Heart right ventricle (tissue), 16 donors: ENCODE measurements at regions not wholly inside any gene's neighbourhood (a gene's known extent, or its start where the extent isn't known, plus 50 kb on each side); places are given as distances from the start of the nearest gene placed in this dataset.

Source experiments
- ATAC-seq, 8 donors: fragments of 200-7000 bp; cut with Tn5 transposase; one replicate each; pipeline ENCODE4 v1.9.1; 2020; ENCODE audit warnings: mild to moderate bottlenecking in 8 of 8, moderate library complexity in 8 of 8, moderate number of reproducible peaks in 1 of 8
- DNase-seq, 2 donors: peaks; one replicate each; pipeline ENCODE4 v3.0.0-alpha.2; 2020
- H3K27ac ChIP-seq, 10 donors: fragments of 200-600 bp; sonication (generic) in 2 of 10; one replicate each; pipeline versions ENCODE4 v1.5.0 to v1.8.0; 2020 to 2022; ENCODE audit warnings: mild to moderate bottlenecking in 3 of 10
- H3K27me3 ChIP-seq, 7 donors: fragments of 200-600 bp; one replicate each; pipeline ENCODE4 v1.8.0; 2021 to 2022; ENCODE audit warnings: mild to moderate bottlenecking in 2 of 7
- H3K36me3 ChIP-seq, 9 donors: fragments of 200-600 bp; sonication (generic) in 1 of 9; one replicate each; pipeline versions ENCODE4 v1.5.0 to v1.8.0; 2020 to 2022; ENCODE audit warnings: mild to moderate bottlenecking in 2 of 9
- H3K4me1 ChIP-seq, 9 donors: fragments of 200-600 bp; sonication (generic) in 1 of 9; one replicate each; pipeline versions ENCODE4 v1.5.0 to v1.8.0; 2020 to 2022; ENCODE audit warnings: mild to moderate bottlenecking in 4 of 9
- H3K4me3 ChIP-seq, 10 donors: fragments of 200-600 bp; sonication (generic) in 2 of 10; one replicate each; pipeline versions ENCODE4 v1.5.0 to v1.8.0; 2020 to 2022; ENCODE audit warnings: mild to moderate bottlenecking in 7 of 10, moderate library complexity in 2 of 10
- H3K9me3 ChIP-seq, 11 donors: fragments of 200-600 bp in 10 of 11; sonication (generic) in 2 of 11; one replicate each; pipeline versions ENCODE4 v1.5.0 to v1.8.0; 2013 to 2022; ENCODE audit warnings: mild to moderate bottlenecking in 2 of 11, control low read depth in 1 of 11, moderate library complexity in 1 of 11
- WGBS, 2 donors: extraction: QIAGEN DNeasy Blood & Tissue Kit; methylation state at CpG; one replicate each; pipeline ENCODE4 v1.1.7; 2013; ENCODE audit warnings: inconsistent platforms in 1 of 2; 5-methylcytosine and 5-hydroxymethylcytosine counted together
- intact Hi-C, 10 donors: fragments of 100-400 bp; cut with DNase I; formaldehyde crosslinking; loops; one replicate each; pipeline versions ENCODE4 v1.11.1 to v1.14.2; 2022
- TF ChIP-seq, protein P1 (sequence below), 9 donors: fragments of 200-600 bp; sonication (generic) in 2 of 9; IDR thresholded peaks; one replicate each; pipeline versions ENCODE4 v1.5.0 to v1.8.0; 2021 to 2022; ENCODE audit warnings: antibody characterized with exemption in 9 of 9, mild to moderate bottlenecking in 5 of 9, moderate library complexity in 1 of 9
- donor health status: Arrhythmogenic right ventricular cardiomyopathy.
- donor health status: ischemic (EF 13 %, LVEDD 7.1; RV severe dilation, severe dysfunction).
- donor health status: healthy with polysubstance abuse.
- donor health status: DM: no; HTN: yes; CAD: no.
- donor health status: DM: no; HTN: no; CAD: no.
- donor health status: ischemic (EF 25% LVEDD 6.9; RV normal size, moderate dysfunction).
- donor health status: ischemic (EF 25% LVEDD 5.7; RV mildly dilated, moderate dysfunction).
- donor health status: healthy.
- donor health status: DM: yes; HTN: yes; CAD: no.
- donor health status: Ischemic cardiomyopathy.
- donor health status: ischemic (EF 35%, LVEDD 5.7; RV mildly dilated, moderate dysfunction).
- donor health status: nonischemic (EF 11% LVEDD 7.7; RV severe dilation, severe dysfunction).
- donor health status: DM: yes; HTN: yes; CAD: no.
- donor health status: PGD.
- donor health status: ischemic (EF 29% LVEDD 5.4; RV normal size, mild dysfunction).
- donor health status: nonischemic (EF 23%, LVEDD 6.1; RV moderate dilation, normal function).

DNA sequence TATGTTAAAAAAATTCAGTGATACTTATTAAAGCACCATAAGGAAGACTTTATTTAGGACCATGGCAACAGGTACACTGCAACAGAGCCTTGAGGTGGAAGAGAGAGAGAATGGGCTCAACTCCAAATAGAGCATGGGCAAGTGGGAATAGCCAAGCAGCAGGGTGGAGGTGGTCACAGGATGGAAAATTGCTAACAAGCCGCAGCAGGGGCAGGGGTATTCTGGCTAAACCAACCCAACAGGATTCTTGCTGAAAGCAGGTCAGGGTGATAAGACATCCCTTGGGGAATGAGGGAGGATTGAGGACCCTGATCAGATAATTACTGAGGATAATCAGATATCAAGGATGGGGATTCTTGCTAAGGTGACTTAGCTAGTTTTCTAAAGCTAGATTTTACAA is 177.5 kb downstream of the ZIC3 start:
- H3K36me3 ChIP-seq: no peaks in the 10 kb centered on the region
- no peak for ATAC-seq
- H3K27ac ChIP-seq: no peak overlapping the region
- intact Hi-C loops: no loop called here
- H3K9me3 ChIP-seq: peaks cover 0 to 6% (median 0%) of the 10 kb centered on the region in 11 donors
- TF ChIP-seq, protein P1, sequence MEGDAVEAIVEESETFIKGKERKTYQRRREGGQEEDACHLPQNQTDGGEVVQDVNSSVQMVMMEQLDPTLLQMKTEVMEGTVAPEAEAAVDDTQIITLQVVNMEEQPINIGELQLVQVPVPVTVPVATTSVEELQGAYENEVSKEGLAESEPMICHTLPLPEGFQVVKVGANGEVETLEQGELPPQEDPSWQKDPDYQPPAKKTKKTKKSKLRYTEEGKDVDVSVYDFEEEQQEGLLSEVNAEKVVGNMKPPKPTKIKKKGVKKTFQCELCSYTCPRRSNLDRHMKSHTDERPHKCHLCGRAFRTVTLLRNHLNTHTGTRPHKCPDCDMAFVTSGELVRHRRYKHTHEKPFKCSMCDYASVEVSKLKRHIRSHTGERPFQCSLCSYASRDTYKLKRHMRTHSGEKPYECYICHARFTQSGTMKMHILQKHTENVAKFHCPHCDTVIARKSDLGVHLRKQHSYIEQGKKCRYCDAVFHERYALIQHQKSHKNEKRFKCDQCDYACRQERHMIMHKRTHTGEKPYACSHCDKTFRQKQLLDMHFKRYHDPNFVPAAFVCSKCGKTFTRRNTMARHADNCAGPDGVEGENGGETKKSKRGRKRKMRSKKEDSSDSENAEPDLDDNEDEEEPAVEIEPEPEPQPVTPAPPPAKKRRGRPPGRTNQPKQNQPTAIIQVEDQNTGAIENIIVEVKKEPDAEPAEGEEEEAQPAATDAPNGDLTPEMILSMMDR (IDR thresholded peaks at IDR 0.05): no peak
- H3K4me1 ChIP-seq: no peaks in the 10 kb centered on the region
- no peak overlapping the region for H3K4me3 ChIP-seq
- H3K27me3 ChIP-seq: peaks cover 0 to 11% (median 0%) of the 10 kb centered on the region in 7 donors
- 38 to 44% methylated on average over 1 of the region's 1 CpG for WGBS, 2 donors
- no peak for DNase-seq

DNA sequence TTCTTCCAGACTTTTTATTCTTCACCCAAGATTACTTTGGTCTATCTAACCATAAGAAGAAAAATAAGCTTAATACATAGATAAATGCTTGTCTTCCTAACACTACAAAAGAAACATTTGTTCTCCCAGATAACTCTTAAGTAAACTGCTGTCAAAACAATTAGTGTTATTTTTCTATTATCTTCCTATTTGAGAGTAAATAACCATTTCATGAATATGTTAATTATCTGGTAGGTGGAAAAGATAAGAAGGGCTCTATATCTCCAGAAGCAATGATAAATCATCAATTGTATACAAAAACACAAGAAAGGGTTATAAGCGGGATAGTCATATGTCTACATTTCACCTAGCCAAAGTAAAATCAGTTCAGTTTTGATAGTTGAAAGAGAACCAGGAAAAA is 180.4 kb downstream of the ZIC3 start:
- no peak overlapping the region for H3K4me3 ChIP-seq
- H3K27me3 ChIP-seq: peaks cover 0 to 17% (median 0%) of the 10 kb centered on the region in 7 donors
- DNase-seq: no peak
- no peaks in the 10 kb centered on the region for H3K9me3 ChIP-seq
- intact Hi-C loops: no loop called here
- H3K4me1 ChIP-seq: no peaks in the 10 kb centered on the region
- no peaks in the 10 kb centered on the region for H3K36me3 ChIP-seq
- WGBS, 2 donors: 79 to 89% methylated on average over 1 of the region's 1 CpG
- ATAC-seq: no peak
- no peak overlapping the region for H3K27ac ChIP-seq
- TF ChIP-seq, protein P1 (IDR thresholded peaks at IDR 0.05): no peak

DNA sequence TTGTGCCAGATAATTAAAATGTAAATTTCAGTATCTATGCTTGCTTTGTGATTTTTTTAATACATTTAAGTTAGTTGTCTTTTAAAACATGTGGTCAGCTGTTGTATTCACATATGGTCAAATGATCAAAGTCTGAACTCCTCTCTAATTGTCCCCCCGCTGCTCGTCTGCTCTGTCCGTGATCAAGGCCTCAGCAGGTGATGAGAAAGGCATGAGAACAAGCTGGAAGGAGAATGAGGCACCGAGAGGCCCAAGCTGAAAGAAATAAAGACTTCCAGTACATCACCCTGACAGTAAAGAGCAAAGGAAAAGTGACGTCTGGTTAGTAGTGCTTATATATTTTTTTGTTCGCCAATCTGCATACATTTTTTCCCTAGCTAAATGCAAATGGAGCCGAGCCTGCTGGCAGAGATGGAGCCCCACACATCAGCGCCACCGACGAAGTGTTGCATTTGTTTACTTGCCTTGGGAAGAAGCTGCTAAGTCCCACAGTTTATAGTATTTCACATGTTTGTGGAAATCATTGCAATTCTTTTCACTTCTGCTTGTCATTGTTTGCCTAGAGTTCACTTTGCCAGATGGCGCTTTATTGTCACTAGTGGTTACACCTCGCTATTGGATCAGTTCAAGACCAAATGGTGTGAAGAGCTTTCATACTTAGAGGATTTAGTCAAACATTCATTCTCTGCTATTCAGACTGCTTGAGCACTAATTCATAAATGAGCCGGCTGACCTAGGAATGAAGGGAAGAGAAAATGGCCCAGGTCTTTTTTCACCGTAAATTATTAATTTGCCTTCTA is 181.5 kb downstream of the ZIC3 start:
- H3K36me3 ChIP-seq: no peaks in the 10 kb centered on the region
- peaks cover 0 to 17% (median 0%) of the 10 kb centered on the region in 7 donors for H3K27me3 ChIP-seq
- TF ChIP-seq, protein P1 (IDR thresholded peaks at IDR 0.05): no peak
- WGBS, 2 donors: 27 to 42% methylated on average over 14 of the region's 14 CpGs
- H3K4me3 ChIP-seq: no peak overlapping the region
- H3K4me1 ChIP-seq: no peaks in the 10 kb centered on the region
- DNase-seq (no peak), ATAC-seq (no peak)
- no peak overlapping the region for H3K27ac ChIP-seq
- intact Hi-C loops: no loop called here
- no peaks in the 10 kb centered on the region for H3K9me3 ChIP-seq

DNA sequence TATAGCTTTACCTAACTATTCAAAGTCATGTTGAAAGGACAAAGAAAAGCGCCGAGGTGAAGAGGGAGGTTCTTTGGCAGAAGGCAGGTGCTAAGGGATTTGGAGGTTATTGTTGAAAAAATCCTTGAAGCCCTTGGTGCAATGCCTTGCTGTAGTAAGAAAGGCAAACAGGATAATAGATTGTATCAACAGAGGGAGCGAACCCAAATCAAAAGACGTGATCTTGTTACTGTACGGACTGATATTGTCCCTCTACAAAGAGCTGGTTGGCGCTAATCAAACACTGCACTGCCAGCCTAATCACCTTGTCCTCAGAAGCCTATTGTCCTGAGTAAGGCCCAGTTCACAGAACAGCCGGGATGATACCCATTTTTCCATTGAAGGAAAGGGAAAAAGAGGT is 182.9 kb downstream of the ZIC3 start:
- no peak for ATAC-seq
- intact Hi-C loops: no loop called here
- 33 to 38% methylated on average over 7 of the region's 7 CpGs for WGBS, 2 donors
- no peaks in the 10 kb centered on the region for H3K4me1 ChIP-seq
- H3K9me3 ChIP-seq: no peaks in the 10 kb centered on the region
- H3K4me3 ChIP-seq: no peak overlapping the region
- no peak for DNase-seq
- TF ChIP-seq, protein P1 (IDR thresholded peaks at IDR 0.05): no peak
- H3K27me3 ChIP-seq: peaks cover 0 to 17% (median 0%) of the 10 kb centered on the region in 7 donors
- H3K27ac ChIP-seq: no peak overlapping the region
- H3K36me3 ChIP-seq: no peaks in the 10 kb centered on the region
